ENCODE measurements at regions not wholly inside any gene's neighbourhood (a gene's known extent, or its start where the extent isn't known, plus 50 kb on each side); places are given as distances from the start of the nearest gene placed in this dataset.

- DNase-seq: no peak
Observed at GRCh38 chr17:69717214-69717613, 302.7 kb downstream of the MAP2K6 start.

- DNase-seq: no peak
Observed at GRCh38 chr17:69717819-69718218, 303.3 kb downstream of the MAP2K6 start.

GRCh38 chr17:69719474-69720048 is 305.1 kb downstream of the MAP2K6 start:
- no peak for DNase-seq

GRCh38 chr17:69722518-69722917 is 308.0 kb downstream of the MAP2K6 start:
- DNase-seq: no peak

GRCh38 chr17:69723316-69723715 is 308.8 kb downstream of the MAP2K6 start:
- DNase-seq: no peak

GRCh38 chr17:69723741-69724140 is 309.2 kb downstream of the MAP2K6 start:
- DNase-seq: no peak

- no peak for DNase-seq
Observed at GRCh38 chr17:69724238-69724637, 309.7 kb downstream of the MAP2K6 start.

GRCh38 chr17:69725146-69725545 is 310.6 kb downstream of the MAP2K6 start:
- no peak for DNase-seq

GRCh38 chr17:69728816-69729215 is 314.3 kb downstream of the MAP2K6 start:
- DNase-seq: no peak

GRCh38 chr17:69729944-69730343 is 315.4 kb downstream of the MAP2K6 start:
- DNase-seq: no peak

- DNase-seq: no peak
Observed at GRCh38 chr17:69732272-69732918, 317.9 kb downstream of the MAP2K6 start.

- DNase-seq: peak; percentile 69
Observed at GRCh38 chr17:69733171-69734012, 318.9 kb downstream of the MAP2K6 start.

- DNase-seq: no peak
Observed at GRCh38 chr17:69734656-69735055, 320.2 kb downstream of the MAP2K6 start.

GRCh38 chr17:69735285-69735684 is 320.8 kb downstream of the MAP2K6 start:
- no peak for DNase-seq

GRCh38 chr17:69743091-69743490 is 328.6 kb downstream of the MAP2K6 start:
- no peak for DNase-seq

GRCh38 chr17:69744512-69745070 is 330.1 kb downstream of the MAP2K6 start:
- DNase-seq: no peak

- DNase-seq: peak; percentile 73
Observed at GRCh38 chr17:69749911-69750310, 325.1 kb upstream of the KCNJ16 start.

- DNase-seq: no peak
Observed at GRCh38 chr17:69757688-69758430, 317.2 kb upstream of the KCNJ16 start.

GRCh38 chr17:69760562-69760961 is 314.5 kb upstream of the KCNJ16 start:
- DNase-seq: no peak

GRCh38 chr17:69761011-69761410 is 314.0 kb upstream of the KCNJ16 start:
- DNase-seq: no peak

GRCh38 chr17:69761767-69762321 is 313.2 kb upstream of the KCNJ16 start:
- no peak for DNase-seq

- no peak for DNase-seq
Observed at GRCh38 chr17:69762359-69762758, 312.7 kb upstream of the KCNJ16 start.
